HEK293T (cell line): ENCODE measurements at regions not wholly inside any gene's neighbourhood (a gene's known extent, or its start where the extent isn't known, plus 50 kb on each side); places are given as distances from the start of the nearest gene placed in this dataset.

Experiments used
- CTBP1 ChIP-seq: fragments of 450-650 bp; IDR thresholded peaks from 2 replicates; pipeline ENCODE4 v1.6.1; 2016; ENCODE audit warnings: borderline replicate concordance
- ELF4 ChIP-seq: fragments of 450-650 bp; IDR thresholded peaks from 2 replicates; pipeline ENCODE4 v1.6.1; 2017; ENCODE audit warnings: antibody characterized with exemption
- FOXA1 ChIP-seq: fragments of 450-650 bp; IDR thresholded peaks from 2 replicates; pipeline ENCODE4 v1.6.1; 2016; ENCODE audit warnings: mild to moderate bottlenecking
- FOXM1 ChIP-seq: fragments of 450-650 bp; IDR thresholded peaks from 2 replicates; pipeline ENCODE4 v1.6.1; 2017; ENCODE audit warnings: mild to moderate bottlenecking, borderline replicate concordance
- L3MBTL2 ChIP-seq: fragments of 450-650 bp; conservative IDR thresholded peaks from 2 replicates; pipeline ENCODE4 v1.6.1; 2016; ENCODE audit warnings: mild to moderate bottlenecking
- PKNOX1 ChIP-seq: fragments of 450-650 bp; IDR thresholded peaks from 2 replicates; pipeline ENCODE4 v1.6.1; 2016
- SP1 ChIP-seq: fragments of 450-650 bp; IDR thresholded peaks from 2 replicates; pipeline ENCODE4 v1.6.1; 2017

GRCh38 chr7:32390210-32390609, 100.0 kb downstream of the LSM5 start:
- TF ChIP-seq ELF4: no peak
- no peak for TF ChIP-seq L3MBTL2
- no peak for TF ChIP-seq FOXM1
- no peak for TF ChIP-seq PKNOX1
- TF ChIP-seq CTBP1: no peak
- no peak for TF ChIP-seq FOXA1
- TF ChIP-seq SP1: no peak
